HL-60 (cell line): ENCODE measurements at regions not wholly inside any gene's neighbourhood (a gene's known extent, or its start where the extent isn't known, plus 50 kb on each side); places are given as distances from the start of the nearest gene placed in this dataset.

Experiments used
- POLR2AphosphoS5 ChIP-seq: IDR thresholded peaks from 2 replicates; pipeline ENCODE4 v1.6.1; 2012; ENCODE audit warnings: low read depth
- SPI1 ChIP-seq: IDR thresholded peaks from 2 replicates; pipeline ENCODE4 v1.6.1; 2012; ENCODE audit warnings: low read depth, mild to moderate bottlenecking, borderline replicate concordance
- TF ChIP-seq, protein P1 (sequence below): IDR thresholded peaks from one replicate; pipeline ENCODE4 v1.5.1; 2011; ENCODE audit warnings: low read length, control low read depth, inconsistent platforms; ENCODE audit not compliant: insufficient read depth
- TF ChIP-seq, protein P2 (sequence below): IDR thresholded peaks from 2 replicates; pipeline ENCODE4 v1.6.1; 2012; ENCODE audit warnings: low read depth; ENCODE audit not compliant: insufficient replicate concordance

DNA sequence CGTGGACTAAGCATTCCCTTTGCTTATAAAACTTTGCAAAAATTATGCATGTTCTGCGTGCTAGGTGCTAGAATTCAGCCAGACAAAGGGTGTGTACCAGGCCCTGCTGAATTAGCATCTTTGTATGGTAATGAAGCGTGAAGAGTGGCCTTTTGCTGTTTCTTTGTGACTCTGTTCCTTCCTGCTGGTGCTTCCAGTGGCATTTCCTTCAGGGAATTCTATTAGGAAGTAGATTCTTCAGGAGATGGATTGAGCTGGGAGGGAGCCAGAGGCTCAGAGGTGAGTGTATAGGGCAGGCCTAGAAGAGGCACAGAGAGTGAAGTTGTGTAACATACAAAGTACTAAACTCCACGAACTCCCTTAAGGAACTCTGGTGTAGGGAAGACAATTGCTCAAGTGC, 73.9 kb upstream of the ASIC2 start:
- TF ChIP-seq, protein P1, sequence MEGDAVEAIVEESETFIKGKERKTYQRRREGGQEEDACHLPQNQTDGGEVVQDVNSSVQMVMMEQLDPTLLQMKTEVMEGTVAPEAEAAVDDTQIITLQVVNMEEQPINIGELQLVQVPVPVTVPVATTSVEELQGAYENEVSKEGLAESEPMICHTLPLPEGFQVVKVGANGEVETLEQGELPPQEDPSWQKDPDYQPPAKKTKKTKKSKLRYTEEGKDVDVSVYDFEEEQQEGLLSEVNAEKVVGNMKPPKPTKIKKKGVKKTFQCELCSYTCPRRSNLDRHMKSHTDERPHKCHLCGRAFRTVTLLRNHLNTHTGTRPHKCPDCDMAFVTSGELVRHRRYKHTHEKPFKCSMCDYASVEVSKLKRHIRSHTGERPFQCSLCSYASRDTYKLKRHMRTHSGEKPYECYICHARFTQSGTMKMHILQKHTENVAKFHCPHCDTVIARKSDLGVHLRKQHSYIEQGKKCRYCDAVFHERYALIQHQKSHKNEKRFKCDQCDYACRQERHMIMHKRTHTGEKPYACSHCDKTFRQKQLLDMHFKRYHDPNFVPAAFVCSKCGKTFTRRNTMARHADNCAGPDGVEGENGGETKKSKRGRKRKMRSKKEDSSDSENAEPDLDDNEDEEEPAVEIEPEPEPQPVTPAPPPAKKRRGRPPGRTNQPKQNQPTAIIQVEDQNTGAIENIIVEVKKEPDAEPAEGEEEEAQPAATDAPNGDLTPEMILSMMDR, result no peak
- TF ChIP-seq, protein P2, sequence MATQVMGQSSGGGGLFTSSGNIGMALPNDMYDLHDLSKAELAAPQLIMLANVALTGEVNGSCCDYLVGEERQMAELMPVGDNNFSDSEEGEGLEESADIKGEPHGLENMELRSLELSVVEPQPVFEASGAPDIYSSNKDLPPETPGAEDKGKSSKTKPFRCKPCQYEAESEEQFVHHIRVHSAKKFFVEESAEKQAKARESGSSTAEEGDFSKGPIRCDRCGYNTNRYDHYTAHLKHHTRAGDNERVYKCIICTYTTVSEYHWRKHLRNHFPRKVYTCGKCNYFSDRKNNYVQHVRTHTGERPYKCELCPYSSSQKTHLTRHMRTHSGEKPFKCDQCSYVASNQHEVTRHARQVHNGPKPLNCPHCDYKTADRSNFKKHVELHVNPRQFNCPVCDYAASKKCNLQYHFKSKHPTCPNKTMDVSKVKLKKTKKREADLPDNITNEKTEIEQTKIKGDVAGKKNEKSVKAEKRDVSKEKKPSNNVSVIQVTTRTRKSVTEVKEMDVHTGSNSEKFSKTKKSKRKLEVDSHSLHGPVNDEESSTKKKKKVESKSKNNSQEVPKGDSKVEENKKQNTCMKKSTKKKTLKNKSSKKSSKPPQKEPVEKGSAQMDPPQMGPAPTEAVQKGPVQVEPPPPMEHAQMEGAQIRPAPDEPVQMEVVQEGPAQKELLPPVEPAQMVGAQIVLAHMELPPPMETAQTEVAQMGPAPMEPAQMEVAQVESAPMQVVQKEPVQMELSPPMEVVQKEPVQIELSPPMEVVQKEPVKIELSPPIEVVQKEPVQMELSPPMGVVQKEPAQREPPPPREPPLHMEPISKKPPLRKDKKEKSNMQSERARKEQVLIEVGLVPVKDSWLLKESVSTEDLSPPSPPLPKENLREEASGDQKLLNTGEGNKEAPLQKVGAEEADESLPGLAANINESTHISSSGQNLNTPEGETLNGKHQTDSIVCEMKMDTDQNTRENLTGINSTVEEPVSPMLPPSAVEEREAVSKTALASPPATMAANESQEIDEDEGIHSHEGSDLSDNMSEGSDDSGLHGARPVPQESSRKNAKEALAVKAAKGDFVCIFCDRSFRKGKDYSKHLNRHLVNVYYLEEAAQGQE, result no peak
- no peak for TF ChIP-seq POLR2AphosphoS5
- no peak for TF ChIP-seq SPI1
